IMR-90 (cell line): ENCODE measurements at regions not wholly inside any gene's neighbourhood (a gene's known extent, or its start where the extent isn't known, plus 50 kb on each side); places are given as distances from the start of the nearest gene placed in this dataset.

Experiments used
- BHLHE40 ChIP-seq: fragments of 150-350 bp; IDR thresholded peaks from 2 replicates; pipeline ENCODE4 v1.6.1; 2016; ENCODE audit warnings: mild to moderate bottlenecking, low read depth, low read length
- CEBPB ChIP-seq: IDR thresholded peaks from 2 replicates; pipeline ENCODE4 v1.6.1; 2012; ENCODE audit warnings: low read depth, low read length, improper control_type of control experiment
- MAZ ChIP-seq: IDR thresholded peaks from 2 replicates; pipeline ENCODE4 v1.6.1; 2012; ENCODE audit warnings: low read depth, mild to moderate bottlenecking, low read length, improper control_type of control experiment, moderate library complexity, borderline replicate concordance
- MXI1 ChIP-seq: IDR thresholded peaks from 2 replicates; pipeline ENCODE4 v1.6.1; 2012; ENCODE audit warnings: low read depth, mild to moderate bottlenecking, low read length, moderate library complexity, borderline replicate concordance
- POLR2A ChIP-seq: IDR thresholded peaks from 2 replicates; pipeline ENCODE4 v1.6.1; 2012; ENCODE audit warnings: mild to moderate bottlenecking, low read depth, low read length
- RAD21 ChIP-seq: IDR thresholded peaks from 2 replicates; pipeline ENCODE4 v1.6.1; 2012; ENCODE audit warnings: low read length, improper control_type of control experiment
- RCOR1 ChIP-seq: IDR thresholded peaks from 2 replicates; pipeline ENCODE4 v1.6.1; 2012; ENCODE audit warnings: mild to moderate bottlenecking, low read length, improper control_type of control experiment; ENCODE audit not compliant: insufficient replicate concordance
- RFX5 ChIP-seq: IDR thresholded peaks from 2 replicates; pipeline ENCODE4 v1.8.0; 2012; ENCODE audit warnings: low read depth, mild to moderate bottlenecking, low read length, moderate library complexity
- SMC3 ChIP-seq: fragments of 150-350 bp; IDR thresholded peaks from 2 replicates; pipeline ENCODE4 v1.6.1; 2016; ENCODE audit warnings: low read depth, mild to moderate bottlenecking, antibody characterized with exemption, low read length, moderate library complexity
- TF ChIP-seq, protein P1 (sequence below): conservative IDR thresholded peaks from 2 replicates; pipeline ENCODE4 v1.5.1; 2012; ENCODE audit warnings: mild to moderate bottlenecking, low read depth, low read length, improper control_type of control experiment
- TF ChIP-seq, protein P2 (sequence below): fragments of 150-350 bp; IDR thresholded peaks from 2 replicates; pipeline ENCODE4 v1.6.1; 2016; ENCODE audit warnings: low read depth, mild to moderate bottlenecking, low read length, moderate library complexity, borderline replicate concordance
- TF ChIP-seq, protein P3 (sequence below): fragments of 150-350 bp; IDR thresholded peaks from 2 replicates; pipeline ENCODE4 v1.6.1; 2017; ENCODE audit warnings: mild to moderate bottlenecking, antibody characterized with exemption, low read length, low read depth

DNA sequence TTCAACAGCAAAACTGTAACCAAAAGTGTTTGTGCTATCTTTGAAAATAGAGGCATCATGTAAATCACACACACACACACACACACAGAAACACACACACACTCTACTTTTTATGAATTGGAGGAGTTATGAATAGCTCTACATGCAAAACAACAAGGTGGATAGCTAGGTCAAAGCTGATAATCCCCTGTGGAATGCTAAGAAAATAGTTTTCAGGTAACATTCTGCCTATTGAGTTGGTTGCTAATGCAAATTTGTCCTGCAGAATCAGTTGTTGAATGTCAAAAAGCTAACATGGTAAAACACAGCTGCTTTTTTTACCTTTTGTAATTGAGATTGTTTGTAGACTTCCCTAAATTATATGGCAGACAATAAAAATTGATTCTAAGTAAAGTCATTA lies 1658.4 kb upstream of the RAG2 start:
- TF ChIP-seq SMC3, result no peak
- TF ChIP-seq, protein P1, sequence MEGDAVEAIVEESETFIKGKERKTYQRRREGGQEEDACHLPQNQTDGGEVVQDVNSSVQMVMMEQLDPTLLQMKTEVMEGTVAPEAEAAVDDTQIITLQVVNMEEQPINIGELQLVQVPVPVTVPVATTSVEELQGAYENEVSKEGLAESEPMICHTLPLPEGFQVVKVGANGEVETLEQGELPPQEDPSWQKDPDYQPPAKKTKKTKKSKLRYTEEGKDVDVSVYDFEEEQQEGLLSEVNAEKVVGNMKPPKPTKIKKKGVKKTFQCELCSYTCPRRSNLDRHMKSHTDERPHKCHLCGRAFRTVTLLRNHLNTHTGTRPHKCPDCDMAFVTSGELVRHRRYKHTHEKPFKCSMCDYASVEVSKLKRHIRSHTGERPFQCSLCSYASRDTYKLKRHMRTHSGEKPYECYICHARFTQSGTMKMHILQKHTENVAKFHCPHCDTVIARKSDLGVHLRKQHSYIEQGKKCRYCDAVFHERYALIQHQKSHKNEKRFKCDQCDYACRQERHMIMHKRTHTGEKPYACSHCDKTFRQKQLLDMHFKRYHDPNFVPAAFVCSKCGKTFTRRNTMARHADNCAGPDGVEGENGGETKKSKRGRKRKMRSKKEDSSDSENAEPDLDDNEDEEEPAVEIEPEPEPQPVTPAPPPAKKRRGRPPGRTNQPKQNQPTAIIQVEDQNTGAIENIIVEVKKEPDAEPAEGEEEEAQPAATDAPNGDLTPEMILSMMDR, result no peak
- no peak for TF ChIP-seq RAD21
- no peak for TF ChIP-seq POLR2A
- TF ChIP-seq MXI1, result no peak
- TF ChIP-seq, protein P2, sequence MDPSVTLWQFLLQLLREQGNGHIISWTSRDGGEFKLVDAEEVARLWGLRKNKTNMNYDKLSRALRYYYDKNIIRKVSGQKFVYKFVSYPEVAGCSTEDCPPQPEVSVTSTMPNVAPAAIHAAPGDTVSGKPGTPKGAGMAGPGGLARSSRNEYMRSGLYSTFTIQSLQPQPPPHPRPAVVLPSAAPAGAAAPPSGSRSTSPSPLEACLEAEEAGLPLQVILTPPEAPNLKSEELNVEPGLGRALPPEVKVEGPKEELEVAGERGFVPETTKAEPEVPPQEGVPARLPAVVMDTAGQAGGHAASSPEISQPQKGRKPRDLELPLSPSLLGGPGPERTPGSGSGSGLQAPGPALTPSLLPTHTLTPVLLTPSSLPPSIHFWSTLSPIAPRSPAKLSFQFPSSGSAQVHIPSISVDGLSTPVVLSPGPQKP, result no peak
- TF ChIP-seq, protein P3, sequence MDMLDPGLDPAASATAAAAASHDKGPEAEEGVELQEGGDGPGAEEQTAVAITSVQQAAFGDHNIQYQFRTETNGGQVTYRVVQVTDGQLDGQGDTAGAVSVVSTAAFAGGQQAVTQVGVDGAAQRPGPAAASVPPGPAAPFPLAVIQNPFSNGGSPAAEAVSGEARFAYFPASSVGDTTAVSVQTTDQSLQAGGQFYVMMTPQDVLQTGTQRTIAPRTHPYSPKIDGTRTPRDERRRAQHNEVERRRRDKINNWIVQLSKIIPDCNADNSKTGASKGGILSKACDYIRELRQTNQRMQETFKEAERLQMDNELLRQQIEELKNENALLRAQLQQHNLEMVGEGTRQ, result no peak
- no peak for TF ChIP-seq BHLHE40
- TF ChIP-seq CEBPB, result no peak
- TF ChIP-seq RCOR1, result no peak
- TF ChIP-seq MAZ, result no peak
- TF ChIP-seq RFX5, result no peak
